ENCODE measurements at regions not wholly inside any gene's neighbourhood (a gene's known extent, or its start where the extent isn't known, plus 50 kb on each side); places are given as distances from the start of the nearest gene placed in this dataset.

DNA sequence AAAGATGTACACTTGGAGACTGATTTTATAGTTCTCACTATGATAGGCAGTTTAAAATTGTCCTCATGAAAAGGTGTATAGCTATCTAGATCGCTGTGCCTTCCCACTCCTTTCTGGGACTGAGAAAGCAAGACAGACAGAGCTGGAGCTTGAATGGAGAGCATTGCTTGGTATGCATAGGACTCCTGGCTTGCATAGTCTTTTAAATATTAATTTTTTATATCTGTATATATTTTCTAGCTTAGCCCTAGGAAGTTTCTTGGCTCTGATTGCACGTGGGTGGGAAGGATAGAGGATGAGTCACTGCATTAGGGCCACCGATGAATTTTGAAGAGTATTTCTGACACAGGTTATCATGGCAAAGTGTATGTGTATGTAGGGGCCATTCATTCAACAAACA lies 150.0 kb upstream of the SPACA1 start:
- DNase-seq (no peak), ATAC-seq (ENCODE audit: low read depth) (no peak)
- Mint-ChIP-seq H3K27me3 (no peaks in the 10 kb centered on the region), H3K4me3 (no peak overlapping the region), H3K9me3 (no peaks in the 10 kb centered on the region), H3K4me1 (no peaks in the 10 kb centered on the region), H3K27ac (no peak overlapping the region), H3K36me3 (ENCODE audit: low read depth) (no peaks in the 10 kb centered on the region)
- CTCF ChIA-PET = no interaction called here
- POLR2A ChIA-PET = no interaction called here
- TF ChIP-seq, protein P1, sequence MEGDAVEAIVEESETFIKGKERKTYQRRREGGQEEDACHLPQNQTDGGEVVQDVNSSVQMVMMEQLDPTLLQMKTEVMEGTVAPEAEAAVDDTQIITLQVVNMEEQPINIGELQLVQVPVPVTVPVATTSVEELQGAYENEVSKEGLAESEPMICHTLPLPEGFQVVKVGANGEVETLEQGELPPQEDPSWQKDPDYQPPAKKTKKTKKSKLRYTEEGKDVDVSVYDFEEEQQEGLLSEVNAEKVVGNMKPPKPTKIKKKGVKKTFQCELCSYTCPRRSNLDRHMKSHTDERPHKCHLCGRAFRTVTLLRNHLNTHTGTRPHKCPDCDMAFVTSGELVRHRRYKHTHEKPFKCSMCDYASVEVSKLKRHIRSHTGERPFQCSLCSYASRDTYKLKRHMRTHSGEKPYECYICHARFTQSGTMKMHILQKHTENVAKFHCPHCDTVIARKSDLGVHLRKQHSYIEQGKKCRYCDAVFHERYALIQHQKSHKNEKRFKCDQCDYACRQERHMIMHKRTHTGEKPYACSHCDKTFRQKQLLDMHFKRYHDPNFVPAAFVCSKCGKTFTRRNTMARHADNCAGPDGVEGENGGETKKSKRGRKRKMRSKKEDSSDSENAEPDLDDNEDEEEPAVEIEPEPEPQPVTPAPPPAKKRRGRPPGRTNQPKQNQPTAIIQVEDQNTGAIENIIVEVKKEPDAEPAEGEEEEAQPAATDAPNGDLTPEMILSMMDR (IDR thresholded peaks at IDR 0.05) = no peak
- intact Hi-C loops (cut with micrococcal nuclease) = no loop called here

DNA sequence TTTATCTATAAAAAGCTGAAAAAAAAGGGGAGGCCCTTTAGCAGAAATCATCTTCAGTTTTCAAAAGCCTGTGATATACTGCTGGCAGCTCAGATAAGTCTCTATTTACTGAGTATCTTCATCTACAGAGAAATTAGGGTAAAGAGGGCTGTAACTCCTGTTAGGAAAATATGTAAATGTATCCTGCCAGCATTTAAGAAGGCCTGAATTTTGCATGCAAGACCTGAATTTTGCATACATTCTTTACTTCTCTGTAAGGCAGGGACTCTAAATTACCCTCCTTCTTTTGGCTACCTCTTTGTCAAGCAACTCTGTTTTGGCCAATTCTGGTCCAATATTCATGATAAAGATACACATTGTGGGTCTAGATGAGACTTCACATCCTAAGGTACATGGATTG lies 150.6 kb upstream of the SPACA1 start:
- ATAC-seq (ENCODE audit: low read depth) = no peak
- Mint-ChIP-seq H3K4me1 (peaks cover 4% of the 10 kb centered on the region), H3K36me3 (ENCODE audit: low read depth) (no peaks in the 10 kb centered on the region)

DNA sequence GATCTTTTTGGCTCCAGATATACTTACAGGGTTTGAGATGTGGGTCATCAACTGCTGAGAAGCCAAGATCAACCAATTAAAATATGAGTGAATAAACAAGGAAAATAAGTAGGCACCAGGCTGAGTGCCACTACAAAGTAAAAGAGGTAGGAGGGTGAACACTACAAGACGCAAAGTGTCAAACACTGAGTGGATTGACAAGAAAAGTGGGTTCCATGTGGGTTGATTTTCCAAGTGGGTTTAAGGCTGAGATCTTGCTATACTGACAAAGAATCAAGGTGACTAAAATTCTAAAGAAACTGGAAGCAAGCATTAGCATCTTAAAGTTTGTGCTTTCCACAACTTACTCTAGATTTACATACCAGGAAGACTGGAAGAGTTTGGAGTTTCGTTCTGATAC lies 160.4 kb upstream of the SPACA1 start:
- H3K27me3 Mint-ChIP-seq = no peaks in the 10 kb centered on the region
- ATAC-seq (ENCODE audit: low read depth) (no peak), DNase-seq (no peak)
- ChIA-PET POLR2A (no interaction called here), CTCF (no interaction called here)
- H3K27ac Mint-ChIP-seq = no peak overlapping the region
- TF ChIP-seq, protein P1 (IDR thresholded peaks at IDR 0.05) = no peak
- intact Hi-C loops (cut with micrococcal nuclease) = no loop called here
- H3K36me3 Mint-ChIP-seq (ENCODE audit: low read depth) = no peaks in the 10 kb centered on the region
- no peak overlapping the region for H3K4me3 Mint-ChIP-seq
- peaks cover 1% of the 10 kb centered on the region for H3K4me1 Mint-ChIP-seq
- no peaks in the 10 kb centered on the region for H3K9me3 Mint-ChIP-seq

More for the DNA sequence above, 150.6 kb upstream of the SPACA1 start:
- Mint-ChIP-seq H3K9me3 (no peaks in the 10 kb centered on the region), H3K27ac (no peak overlapping the region), H3K27me3 (no peaks in the 10 kb centered on the region), H3K4me3 (no peak overlapping the region)
- intact Hi-C loops (cut with micrococcal nuclease) = no loop called here
- DNase-seq = no peak
- ChIA-PET POLR2A (no interaction called here), CTCF (no interaction called here)
- TF ChIP-seq, protein P1 (IDR thresholded peaks at IDR 0.05) = no peak

DNA sequence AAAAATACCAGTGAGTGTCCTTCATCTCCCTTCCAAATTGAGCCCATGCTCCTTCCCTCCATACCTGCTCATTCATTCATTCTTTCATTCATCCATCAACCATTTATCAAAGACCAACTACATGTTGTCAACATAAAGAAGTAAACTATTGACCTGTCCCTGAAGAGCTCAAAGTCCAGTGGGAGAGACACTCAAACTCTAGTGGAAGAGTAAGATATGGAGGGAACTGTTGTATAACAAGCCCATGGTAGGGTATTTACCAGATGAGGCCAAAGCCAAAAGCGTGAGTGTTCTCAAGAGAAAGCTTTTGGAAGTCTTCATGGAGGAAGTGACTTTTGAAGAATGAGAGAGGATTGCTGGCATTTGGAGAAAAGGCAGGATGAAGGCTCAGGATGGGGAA lies 163.4 kb upstream of the SPACA1 start:
- Mint-ChIP-seq H3K4me3 (no peak overlapping the region), H3K9me3 (no peaks in the 10 kb centered on the region), H3K4me1 (peaks cover 7% of the 10 kb centered on the region), H3K27me3 (no peaks in the 10 kb centered on the region), H3K27ac (no peak overlapping the region), H3K36me3 (ENCODE audit: low read depth) (no peaks in the 10 kb centered on the region)
- intact Hi-C loops (cut with micrococcal nuclease) = no loop called here
- DNase-seq (no peak), ATAC-seq (ENCODE audit: low read depth) (no peak)
- TF ChIP-seq, protein P1 (IDR thresholded peaks at IDR 0.05) = no peak
- ChIA-PET POLR2A (no interaction called here), CTCF (no interaction called here)

DNA sequence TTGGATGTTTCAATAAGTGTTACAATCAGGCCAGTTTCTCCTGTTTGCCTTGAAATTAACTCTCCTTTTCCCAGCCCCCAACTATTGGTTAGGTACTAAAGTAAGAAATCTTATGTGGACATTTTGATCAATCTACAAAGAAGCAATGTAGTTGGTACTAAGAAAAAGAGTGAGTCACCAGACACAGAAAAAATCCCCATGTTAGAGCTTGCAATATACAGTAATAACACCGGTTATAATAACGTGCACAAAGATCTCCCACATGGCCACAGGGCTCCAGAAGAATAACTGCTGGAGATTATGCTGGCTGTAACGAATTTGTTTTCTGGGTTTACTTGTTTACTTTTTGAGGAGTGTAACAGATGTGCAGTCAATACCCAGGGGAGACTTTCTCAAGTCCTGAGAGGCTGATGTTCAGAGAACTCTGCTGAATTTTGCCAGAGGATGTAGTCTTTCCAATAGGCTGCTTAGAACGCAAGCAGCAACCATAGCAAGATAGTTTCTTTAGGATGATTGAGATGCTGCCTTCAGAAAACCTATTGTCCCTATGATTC lies 166.2 kb upstream of the SPACA1 start:
- Mint-ChIP-seq H3K9me3 (no peaks in the 10 kb centered on the region), H3K27ac (no peak overlapping the region), H3K4me1 (peaks cover 7% of the 10 kb centered on the region), H3K36me3 (ENCODE audit: low read depth) (no peaks in the 10 kb centered on the region), H3K27me3 (peaks cover 6% of the 10 kb centered on the region), H3K4me3 (no peak overlapping the region)
- ChIA-PET POLR2A (no interaction called here), CTCF (interaction anchor here (1.5 kb wide), 1 partner anchor 49 kb away, joined by 3 read pairs; no protein-coding TSS in a partner anchor)
- intact Hi-C loops (cut with micrococcal nuclease) = no loop called here
- no peak for ATAC-seq (ENCODE audit: low read depth)
- TF ChIP-seq, protein P1 (IDR thresholded peaks at IDR 0.05) = no peak
- no peak for DNase-seq

Data from activated B cell treated with CpG ODN at 0.5 μM for 24 hours (primary cell).